ENCODE measurements at regions not wholly inside any gene's neighbourhood (a gene's known extent, or its start where the extent isn't known, plus 50 kb on each side); places are given as distances from the start of the nearest gene placed in this dataset.

DNA sequence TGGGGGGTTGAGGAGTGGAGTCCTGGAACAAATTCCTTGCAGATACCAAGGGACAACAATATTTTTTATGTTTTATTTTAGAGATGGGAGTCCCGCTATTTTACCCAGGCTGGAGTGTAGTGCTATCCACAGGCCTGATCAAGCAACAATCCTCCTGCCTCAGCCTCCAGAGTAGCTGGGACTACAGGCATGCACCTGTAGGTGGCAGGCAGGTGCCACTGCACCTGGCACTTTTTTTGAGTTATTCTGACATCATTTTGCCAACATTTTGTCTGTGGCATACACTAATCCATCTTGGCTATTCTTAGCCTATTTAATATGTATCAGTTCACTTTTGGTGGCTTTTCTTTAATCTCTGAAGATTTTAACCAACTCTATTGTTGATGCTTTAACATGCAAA is 317.8 kb upstream of the MTPN start:
- H3K9me1 ChIP-seq (replicated peaks; ENCODE audit: control insufficient read depth, extremely low read depth, insufficient read depth, low read length): no peaks in the 10 kb centered on the region
- CTCF ChIA-PET: no interaction called here
- no peak overlapping the region for H3K4me3 ChIP-seq (replicated peaks in 1 of 3; ENCODE audit: insufficient read depth in 1 of 3, low read depth in 1 of 3, low read length in 3 of 3)
- H3K27ac ChIP-seq (ENCODE audit: insufficient read depth, low read depth, low read length): no peak overlapping the region
- dilution Hi-C loops (cut with MboI; ENCODE audit: extremely low pct_ligation_motif_present, low sequenced_read_pairs): no loop called here
- DNase-seq (ENCODE audit: low read depth, low spot score): no peak
- no peaks in the 10 kb centered on the region for H3K4me1 ChIP-seq (ENCODE audit: control insufficient read depth, extremely low read depth, insufficient read depth, low read length)
- H3K36me3 ChIP-seq (ENCODE audit: control insufficient read depth in 2 of 2, extremely low read depth in 1 of 2, insufficient read depth in 2 of 2, low read length in 2 of 2): no peaks in the 10 kb centered on the region
- H3K79me2 ChIP-seq (ENCODE audit: control insufficient read depth, insufficient read depth, low read length): no peaks in the 10 kb centered on the region
- no peaks in the 10 kb centered on the region for H4K20me1 ChIP-seq (replicated peaks; ENCODE audit: control insufficient read depth, extremely low read depth, insufficient read depth, low read length)
- TF ChIP-seq POLR2AphosphoS5 (IDR thresholded peaks at IDR 0.05; ENCODE audit: insufficient read depth, low read depth, low read length): no peak
- TF ChIP-seq, protein P1, sequence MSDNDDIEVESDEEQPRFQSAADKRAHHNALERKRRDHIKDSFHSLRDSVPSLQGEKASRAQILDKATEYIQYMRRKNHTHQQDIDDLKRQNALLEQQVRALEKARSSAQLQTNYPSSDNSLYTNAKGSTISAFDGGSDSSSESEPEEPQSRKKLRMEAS (IDR thresholded peaks at IDR 0.05; ENCODE audit: insufficient read depth, insufficient read length): no peak
- TF ChIP-seq EZH2 (IDR thresholded peaks at IDR 0.05; ENCODE audit: borderline replicate concordance, low read depth, low read length, severe bottlenecking): no peak
- no peak for TF ChIP-seq GATA2 (IDR thresholded peaks at IDR 0.05; ENCODE audit: insufficient read depth, insufficient read length, low read depth, low read length)
- TF ChIP-seq MYC (IDR thresholded peaks at IDR 0.05; ENCODE audit: low read depth, low read length): no peak
- no peak for TF ChIP-seq JUN (IDR thresholded peaks at IDR 0.05; ENCODE audit: borderline replicate concordance, insufficient read depth, insufficient read length, low read depth)
- no peak for TF ChIP-seq FOS (IDR thresholded peaks at IDR 0.05; ENCODE audit: borderline replicate concordance, insufficient read depth, low read length)
- no peak for TF ChIP-seq POLR2A (IDR thresholded peaks at IDR 0.05; ENCODE audit: low read depth, low read length)
- TF ChIP-seq, protein P2, sequence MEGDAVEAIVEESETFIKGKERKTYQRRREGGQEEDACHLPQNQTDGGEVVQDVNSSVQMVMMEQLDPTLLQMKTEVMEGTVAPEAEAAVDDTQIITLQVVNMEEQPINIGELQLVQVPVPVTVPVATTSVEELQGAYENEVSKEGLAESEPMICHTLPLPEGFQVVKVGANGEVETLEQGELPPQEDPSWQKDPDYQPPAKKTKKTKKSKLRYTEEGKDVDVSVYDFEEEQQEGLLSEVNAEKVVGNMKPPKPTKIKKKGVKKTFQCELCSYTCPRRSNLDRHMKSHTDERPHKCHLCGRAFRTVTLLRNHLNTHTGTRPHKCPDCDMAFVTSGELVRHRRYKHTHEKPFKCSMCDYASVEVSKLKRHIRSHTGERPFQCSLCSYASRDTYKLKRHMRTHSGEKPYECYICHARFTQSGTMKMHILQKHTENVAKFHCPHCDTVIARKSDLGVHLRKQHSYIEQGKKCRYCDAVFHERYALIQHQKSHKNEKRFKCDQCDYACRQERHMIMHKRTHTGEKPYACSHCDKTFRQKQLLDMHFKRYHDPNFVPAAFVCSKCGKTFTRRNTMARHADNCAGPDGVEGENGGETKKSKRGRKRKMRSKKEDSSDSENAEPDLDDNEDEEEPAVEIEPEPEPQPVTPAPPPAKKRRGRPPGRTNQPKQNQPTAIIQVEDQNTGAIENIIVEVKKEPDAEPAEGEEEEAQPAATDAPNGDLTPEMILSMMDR (IDR thresholded peaks at IDR 0.05; ENCODE audit: extremely low read depth in 1 of 2, insufficient read depth in 1 of 2, low read depth in 1 of 2, low read length in 2 of 2): no peak
- intact Hi-C loops (cut with micrococcal nuclease): no loop called here
- FAIRE-seq: no peak
- POLR2A ChIA-PET: no interaction called here
- no peaks in the 10 kb centered on the region for H3K27me3 ChIP-seq (ENCODE audit: control insufficient read depth in 2 of 2, insufficient read depth in 2 of 2, low read length in 2 of 2)
- H3K4me2 ChIP-seq (ENCODE audit: insufficient read depth, low read length): no peak overlapping the region
- no peak overlapping the region for H2AFZ ChIP-seq (ENCODE audit: low read depth, low read length)
- BruUV-seq (replicated peaks): no TSS peak
- no peak overlapping the region for H3K9ac ChIP-seq (replicated peaks; ENCODE audit: extremely low read depth, insufficient read depth, low read length)
- H3K9me3 ChIP-seq (replicated peaks; ENCODE audit: control insufficient read depth, insufficient read depth, low read length): peaks cover 2% of the 10 kb centered on the region

Data from endothelial cell of umbilical vein (primary cell).